NCI-H2196 treated with DMSO at 0.1 percent for 48 hours (cell line): ENCODE measurements at regions not wholly inside any gene's neighbourhood (a gene's known extent, or its start where the extent isn't known, plus 50 kb on each side); places are given as distances from the start of the nearest gene placed in this dataset.

ENCODE experiments used
- DNase-seq: peaks from one replicate; lab custom pipeline; 2025; ENCODE audit not compliant: unreplicated experiment; lab: John Stamatoyannopoulos, UW

DNA sequence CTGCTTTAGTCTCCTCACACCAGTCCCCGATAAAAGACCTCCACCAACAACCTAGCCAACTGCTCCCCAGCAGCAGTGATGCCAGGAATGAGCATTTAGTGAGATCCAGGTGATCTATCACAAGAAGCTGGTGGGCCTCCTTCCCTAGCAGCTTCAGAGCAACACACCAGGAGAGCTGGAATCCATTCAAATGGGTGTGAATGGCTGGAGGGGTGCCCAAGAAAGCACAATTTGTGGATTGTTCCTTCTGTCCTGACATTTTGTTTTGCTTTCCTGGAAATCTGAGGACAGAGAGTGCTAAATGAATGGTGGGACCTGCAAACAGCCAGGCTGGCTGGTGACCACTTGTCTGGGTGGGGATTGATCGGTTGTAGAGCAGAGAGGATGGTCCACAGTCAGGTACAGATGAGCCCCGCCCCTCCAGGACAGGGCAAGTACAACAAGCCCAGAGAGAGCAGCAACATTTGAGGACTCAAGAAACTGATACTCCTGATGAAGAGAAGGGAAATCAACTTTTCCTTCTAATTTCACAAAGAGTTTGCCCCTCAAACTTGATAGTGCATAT is 316.8 kb downstream of the VPS13C start:
- no peak for DNase-seq

DNA sequence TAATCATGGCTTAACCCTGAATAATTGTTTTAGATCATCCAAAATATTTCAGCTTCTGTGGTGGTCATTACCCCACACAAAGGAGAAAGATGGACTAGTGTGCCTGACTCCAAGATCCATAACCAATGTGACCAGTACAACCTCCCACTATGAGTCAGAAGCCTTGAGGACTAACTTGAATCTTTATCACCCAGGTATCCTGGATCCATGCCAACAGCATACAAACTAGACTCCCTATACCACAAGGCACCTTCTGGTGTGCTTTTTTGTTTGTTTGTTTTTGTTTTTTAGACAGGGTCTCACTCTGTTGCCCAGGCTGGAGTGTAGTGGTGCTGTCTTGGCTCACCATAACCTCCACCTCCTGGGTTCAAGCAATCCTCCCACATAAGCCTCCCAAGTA is 317.7 kb downstream of the VPS13C start:
- DNase-seq: no peak

DNA sequence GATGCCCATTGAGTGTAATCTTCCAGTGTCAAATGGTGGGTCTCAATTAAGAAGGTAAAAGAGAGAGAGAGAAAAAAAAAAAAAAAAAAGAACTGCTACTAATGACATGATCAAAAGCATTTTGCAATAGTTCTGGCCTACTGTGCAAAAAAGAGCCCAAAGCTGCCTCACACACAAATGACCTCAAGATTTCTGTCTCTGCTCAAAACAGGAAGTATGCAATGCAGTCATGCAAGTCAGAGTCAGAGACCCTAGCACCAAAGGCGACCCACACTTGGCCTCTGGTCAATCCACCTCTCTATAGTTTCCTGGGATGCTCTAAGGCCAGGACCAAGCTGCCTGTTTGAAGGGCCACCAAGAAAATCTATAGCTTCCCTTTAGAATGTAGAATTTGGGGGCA is 323.5 kb downstream of the VPS13C start:
- no peak for DNase-seq

DNA sequence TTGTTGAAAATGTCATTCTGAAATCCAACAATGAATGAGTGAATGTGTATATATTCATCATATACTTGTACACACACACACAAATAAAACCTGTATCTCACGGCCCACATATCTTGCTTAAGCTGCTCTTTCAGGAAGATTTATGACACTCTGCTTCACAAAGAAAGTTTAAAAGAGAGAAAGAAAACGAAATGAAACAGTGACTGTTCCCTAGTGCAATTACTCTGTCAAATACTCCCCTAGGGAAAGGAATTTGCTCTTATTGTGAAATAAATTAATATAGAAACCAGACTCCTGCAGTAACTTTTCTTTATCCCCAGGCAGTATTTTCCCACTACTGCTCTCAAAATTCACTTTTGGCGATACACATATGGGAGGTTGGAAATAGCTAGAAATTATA is 329.1 kb downstream of the VPS13C start:
- no peak for DNase-seq

DNA sequence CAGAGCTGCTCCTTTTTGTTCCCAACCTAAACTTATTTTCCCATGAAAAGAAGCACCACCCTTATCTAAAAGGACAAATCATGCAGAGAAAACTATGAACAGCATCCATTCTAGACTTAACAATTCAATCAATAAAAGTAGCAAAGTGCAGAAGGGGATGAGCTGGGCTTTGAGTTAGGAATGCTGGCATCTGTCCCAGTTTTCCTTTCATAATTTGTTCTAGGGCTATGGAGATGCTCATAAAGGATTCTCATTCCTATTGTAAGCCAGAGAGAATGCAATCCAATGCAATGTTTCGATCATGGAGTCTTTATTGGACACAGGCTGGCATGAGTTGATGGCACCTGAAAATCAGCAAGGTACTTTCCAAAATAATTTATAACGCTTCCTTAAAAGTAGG is 330.6 kb downstream of the VPS13C start:
- no peak for DNase-seq

DNA sequence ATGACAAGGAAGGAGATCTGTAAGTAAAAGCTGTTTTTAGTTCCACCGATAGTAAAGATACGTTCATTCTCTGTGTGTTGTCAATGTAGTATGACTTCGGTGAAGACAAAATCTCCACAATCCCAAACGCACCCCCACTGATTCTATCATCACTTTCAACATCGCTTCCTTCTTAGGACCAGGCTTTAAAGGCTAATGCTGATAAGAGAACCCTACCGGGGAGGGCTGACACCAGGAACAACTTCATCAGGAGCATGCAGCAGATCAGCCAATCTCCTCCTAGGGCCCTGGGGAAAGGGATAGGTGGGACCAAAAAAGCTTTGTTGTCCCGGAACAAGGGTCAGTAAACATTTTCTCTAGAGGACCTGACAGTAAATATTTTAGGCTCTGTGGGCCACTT is 334.1 kb downstream of the VPS13C start:
- no peak for DNase-seq

DNA sequence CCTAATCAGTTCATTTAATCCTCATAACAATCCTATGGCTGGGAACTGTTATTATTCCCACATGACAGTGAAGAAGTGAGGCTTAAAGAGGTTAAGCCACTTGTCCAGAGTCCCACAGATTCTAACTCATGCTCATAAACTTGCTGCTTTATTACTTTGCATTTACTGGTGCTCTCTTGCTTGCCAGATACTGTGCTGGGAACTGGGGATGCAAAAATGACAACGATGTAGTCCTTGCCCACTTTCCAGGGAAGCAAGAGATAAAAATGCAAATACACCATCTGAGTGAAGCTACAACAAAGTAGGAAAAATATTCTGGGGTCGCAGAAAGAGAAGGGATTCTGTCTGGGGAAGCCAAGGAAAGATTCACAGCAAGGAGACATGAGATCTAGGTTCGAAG is 335.0 kb downstream of the VPS13C start:
- no peak for DNase-seq

DNA sequence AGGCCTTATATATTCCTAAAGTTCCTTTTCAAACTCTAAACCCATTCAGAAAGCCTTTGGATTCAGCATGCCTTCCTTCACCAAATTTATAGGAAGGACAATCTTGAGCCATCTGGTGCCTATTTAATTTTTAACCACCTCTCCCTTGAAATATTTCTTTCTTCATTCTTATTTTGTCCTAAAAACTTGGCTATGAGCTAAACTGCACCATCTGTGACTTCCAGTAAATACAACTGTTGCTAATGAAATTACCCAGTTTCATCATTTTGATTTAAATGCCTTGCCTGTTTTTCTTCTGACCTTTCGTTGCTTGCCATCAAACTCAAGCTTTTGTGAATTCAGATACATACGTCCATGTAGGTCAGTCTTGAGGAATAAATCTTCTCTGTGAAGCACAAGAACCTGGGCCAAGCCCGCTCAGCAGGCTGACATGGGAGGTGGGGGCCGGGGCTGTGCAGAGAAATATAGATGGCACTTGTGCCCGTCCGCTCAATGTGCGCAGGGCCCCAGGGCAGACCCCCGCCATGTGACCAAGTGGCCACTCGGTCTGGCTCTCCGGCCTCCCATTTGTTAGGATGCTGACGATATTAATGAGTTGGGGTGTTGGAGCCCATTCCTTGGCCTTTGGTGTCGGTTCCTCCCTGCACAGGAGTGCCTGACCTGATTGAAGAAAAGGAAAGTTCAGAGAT is 335.9 kb downstream of the VPS13C start:
- no peak for DNase-seq

DNA sequence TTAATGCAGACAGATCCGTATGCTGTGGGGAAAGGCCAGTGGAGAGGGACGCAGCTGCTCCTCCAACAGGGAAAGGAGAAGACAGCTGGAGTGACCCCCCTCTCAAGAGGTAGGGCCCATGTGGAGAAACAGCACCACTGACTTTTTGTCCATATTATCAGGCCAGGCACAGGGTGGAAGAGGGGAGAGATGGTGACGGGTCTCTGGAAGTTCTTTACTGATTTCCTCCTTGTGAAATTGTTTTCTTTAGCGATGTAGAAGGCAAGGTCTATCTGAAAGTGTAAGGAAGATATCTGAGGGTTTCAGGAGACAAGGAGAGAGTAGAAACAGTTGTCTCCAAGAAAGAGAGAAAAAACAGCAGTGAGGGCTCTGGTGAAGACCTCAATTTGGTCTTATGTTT is 338.8 kb downstream of the VPS13C start:
- DNase-seq: no peak

DNA sequence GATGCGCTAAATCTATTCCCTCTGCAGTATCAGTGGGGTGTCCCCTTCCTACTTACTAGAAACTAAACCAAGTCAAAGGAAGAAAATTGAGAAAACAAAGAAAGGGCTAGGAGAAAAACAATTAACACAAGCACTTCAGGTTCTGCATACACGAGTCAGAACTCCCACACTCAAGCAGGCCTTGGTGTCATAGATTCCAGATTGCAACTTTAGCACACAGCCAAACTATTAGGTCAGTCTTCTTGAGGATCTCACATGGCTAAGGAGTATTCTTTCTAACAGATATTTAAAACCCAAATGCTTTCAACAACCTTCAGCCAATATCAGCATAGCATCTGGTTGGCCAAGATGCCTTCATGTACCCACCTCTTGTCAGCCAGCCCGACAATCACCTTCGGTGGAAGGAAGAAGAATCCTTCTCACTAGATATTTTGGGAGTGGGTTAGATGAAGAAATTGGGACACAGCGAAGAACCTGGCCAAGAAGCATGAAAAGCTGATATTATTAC is 340.0 kb downstream of the VPS13C start:
- no peak for DNase-seq

DNA sequence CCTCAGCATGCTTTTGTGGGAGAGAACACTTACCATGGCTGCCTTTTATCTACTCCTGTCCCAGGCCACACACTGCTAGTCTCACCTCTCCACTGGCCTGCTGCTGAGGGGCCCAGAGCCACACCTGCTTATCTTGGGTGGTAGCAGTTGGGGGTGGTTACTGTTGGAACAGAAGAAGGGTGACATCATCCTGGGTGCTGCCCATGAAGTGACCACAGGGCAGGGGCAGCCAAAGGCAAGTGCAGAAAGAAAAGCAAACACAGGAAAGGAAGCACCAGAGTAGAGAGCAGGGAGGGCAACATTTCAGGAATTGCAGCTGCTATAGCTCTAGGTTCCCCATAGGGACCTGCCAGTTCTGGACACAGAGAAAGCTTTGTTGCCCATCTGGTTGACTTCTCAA is 345.2 kb downstream of the VPS13C start:
- peak; percentile 75 for DNase-seq

DNA sequence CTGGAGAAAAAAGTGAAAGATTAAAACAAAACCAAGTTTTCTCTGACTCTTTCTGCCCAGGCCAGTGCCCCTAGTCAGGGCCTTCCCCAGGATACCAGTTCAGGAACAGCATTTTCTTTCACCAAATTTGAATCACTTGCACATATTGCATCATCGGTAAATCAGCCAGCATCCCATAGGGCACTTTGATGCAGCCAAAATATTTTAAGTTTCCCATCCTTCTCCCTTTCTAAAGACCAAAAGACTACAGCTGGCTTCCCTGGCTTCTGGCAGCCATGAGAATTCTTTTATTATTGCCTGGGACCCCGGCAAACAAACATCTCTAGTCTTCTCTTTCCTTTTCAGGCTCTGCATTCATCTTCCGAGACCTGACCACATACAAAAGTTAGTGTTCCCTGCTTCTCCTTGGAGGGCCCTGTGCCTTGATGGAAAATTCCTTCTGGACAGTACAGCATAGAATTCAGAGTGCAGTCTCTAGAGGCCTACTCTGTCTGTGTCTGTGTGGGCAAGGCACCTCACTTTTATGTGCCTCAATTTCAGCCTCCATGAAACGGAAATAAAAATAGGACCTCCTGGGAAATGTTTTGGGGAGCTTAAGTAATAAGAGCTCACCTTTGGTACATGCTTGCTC is 348.0 kb downstream of the VPS13C start:
- no peak for DNase-seq

DNA sequence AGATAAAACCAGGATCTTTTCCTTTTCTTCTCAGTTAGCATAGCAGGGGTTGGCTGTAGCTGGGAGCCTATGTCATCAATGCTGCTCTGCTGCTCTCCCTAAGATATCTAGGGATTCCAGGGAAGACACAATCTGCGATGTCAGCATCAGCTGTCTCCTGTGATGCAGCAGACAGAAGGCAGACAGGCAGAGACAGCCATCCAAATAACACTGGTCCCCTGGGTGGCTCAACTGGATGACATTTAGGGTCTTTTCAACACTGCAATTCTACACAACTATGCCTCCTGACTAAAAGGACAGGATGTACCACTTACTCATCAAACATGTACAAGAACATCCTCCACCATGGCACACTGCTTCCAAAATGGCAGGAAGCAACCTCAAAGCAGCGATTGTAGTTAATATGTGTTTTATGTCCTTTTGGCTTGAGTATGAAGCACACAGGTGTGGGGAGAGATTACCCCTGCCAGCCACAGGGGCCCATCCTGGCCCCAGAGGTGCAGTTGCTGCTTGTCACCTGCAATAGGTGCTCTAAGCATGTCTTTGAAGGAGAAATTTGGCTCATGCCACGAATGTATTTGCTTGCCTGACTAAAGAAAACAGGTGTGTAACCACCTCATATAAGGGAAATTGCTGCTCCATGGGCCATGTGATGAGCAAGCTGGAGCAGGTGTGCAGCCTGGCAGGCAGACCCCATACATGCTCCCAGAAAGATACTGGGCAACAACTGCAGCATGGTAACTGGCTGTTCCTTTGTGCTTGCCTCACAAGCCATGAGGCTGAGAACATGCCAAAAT is 357.8 kb downstream of the VPS13C start:
- DNase-seq: peak; percentile 75

DNA sequence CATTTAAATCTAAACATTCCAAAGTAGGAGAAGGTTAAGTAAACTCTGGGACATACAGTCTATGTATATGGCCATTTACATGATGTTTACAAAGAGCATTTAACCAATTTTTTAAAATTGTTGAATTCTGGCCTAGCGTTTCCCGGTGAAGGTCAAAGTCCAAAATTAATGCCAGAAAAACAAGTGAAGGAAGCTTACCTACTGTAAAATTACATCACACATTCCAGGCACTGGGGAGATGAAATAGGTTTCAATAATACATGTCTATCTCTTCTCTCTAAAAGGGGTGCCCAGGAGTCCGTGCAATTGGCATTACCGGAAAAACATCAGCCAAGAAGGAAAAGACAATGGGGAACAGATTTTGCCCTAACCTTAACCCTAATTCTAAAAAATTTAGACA is 358.8 kb downstream of the VPS13C start:
- no peak for DNase-seq

DNA sequence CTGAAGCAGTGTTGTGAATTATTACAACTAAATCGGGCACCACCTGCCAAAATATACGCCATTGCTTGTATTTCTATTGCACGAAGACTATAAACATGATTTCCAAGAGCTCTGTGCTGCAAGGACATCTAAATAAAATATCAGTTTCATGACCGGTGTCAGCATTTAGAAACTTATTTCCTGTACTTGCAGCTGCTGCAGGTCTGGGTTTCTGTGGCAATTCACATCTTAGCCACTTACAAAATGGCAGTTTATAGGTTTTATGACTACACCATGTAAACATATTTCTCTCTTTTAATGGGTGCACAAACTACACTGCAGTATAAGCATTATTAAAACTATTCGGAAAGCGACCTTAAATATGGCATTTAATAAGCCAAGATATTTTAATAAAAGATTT is 359.4 kb downstream of the VPS13C start:
- DNase-seq: no peak

DNA sequence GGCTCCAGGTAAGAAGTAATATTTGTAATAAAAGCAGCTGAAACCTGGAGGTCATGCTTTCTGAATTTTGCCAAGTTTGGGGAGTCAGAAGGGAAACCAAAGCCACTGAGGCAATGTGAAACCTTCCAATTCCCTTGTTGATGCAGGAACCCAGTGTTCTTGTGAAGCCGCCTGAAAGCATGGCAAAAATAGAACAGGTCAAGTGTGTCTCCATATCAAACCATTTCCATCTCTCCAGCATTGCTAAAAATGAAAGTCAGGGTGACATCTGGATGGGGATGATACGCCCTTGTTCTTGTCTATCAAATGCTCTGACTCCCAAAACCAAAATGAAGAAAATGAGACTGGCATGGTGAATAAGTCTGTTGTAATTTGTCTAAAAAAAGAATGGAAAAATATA is 362.5 kb downstream of the VPS13C start:
- DNase-seq: no peak

DNA sequence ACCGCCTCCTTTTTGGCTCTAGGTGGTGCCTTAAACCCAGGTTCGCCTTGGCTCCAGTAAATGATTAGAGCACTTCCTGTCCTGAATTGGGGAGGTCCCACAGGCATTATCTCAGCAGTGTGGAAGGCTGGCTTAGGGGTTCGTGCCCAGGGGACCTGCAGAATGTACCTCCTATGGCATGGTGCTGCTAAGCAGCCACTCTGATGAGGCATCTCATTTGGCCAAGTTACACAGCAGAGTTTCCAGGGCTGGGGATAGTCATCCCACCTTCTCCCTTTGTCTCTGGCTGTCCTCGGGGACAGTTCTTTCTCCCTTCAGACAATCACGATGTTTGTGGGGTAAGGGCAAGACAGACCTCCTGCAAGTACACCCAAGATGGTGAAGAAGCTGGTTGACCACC is 371.2 kb downstream of the VPS13C start:
- no peak for DNase-seq

DNA sequence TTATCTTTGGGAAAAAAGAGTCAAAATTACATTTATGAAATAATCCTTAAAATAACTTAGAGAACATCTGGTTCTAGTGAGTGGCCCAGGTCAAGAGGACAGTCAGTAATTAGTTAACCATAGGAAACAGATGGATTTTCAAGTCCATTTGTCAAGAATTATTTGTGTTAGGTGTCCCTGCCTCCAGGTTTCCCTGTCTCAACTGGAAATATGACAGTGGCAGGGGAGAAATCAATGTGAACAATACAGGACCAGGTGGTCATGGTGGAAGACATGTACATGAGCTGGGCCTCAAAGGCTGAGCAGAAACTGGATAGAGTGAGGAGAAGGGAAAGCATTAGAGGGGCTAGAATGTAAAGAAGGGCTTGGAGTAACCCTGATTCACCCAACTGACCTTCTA is 372.6 kb downstream of the VPS13C start:
- DNase-seq: no peak

DNA sequence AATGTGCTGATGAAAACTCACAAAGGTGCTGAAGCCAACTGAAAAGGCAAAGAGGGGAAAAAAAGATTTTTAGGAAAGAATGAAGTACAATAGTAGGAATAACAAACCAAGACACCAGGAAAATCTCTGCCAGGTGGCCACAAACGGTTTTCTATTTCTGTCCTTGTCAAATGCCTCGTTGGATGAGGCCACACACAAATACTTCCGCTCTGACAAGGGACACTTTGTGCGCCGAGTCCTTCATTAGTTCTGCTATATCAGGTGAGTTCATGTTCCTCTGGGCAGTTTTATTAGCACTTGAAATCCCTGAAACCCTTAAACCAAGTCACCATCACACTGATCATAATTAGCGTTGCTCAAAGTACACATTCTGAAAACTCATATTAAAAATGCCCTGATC is 373.1 kb downstream of the VPS13C start:
- DNase-seq: no peak

DNA sequence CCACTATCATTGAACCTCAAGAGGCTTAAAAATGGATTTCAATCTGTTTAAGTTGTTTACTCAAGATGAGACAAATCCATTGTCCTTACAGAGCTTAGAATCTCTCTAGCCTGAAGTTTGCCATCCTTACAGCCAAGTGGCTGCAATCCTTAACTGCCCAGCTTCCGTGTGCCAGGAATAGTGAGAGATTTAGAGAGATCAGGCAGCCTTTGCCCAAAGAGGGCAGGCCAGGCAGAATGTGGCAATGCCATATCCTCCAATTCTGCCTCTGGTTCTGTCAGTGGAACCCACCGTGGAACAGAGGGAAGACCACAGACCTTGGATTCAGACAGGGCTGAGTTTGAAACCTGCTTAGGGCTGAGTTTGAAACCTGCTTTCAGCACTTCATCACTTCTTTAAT is 374.3 kb downstream of the VPS13C start:
- DNase-seq: no peak

DNA sequence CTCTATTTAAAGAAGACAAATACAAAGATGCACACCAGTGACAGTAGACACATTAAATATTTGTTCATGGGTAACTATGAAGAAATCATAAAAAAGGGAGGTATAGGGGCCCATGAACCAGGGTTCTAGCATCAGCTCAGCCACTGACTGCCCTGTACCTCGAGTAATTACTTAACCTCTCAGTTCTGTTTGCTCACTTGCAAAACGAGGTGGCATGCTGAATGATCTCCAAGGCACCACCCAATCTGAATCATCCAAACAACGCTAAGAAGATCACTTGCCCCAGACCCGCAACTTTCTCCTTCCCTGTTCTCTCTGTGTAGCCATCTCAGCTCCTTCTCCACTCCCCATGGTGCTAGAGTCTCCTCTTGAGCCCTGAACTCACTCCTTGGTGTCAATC is 374.7 kb downstream of the VPS13C start:
- no peak for DNase-seq
